Stimulated activated naive CD4-positive, alpha-beta T cell treated with Interleukin-2 at 50 U/mL for 16 hours (primary cell): ENCODE measurements at regions not wholly inside any gene's neighbourhood (a gene's known extent, or its start where the extent isn't known, plus 50 kb on each side); places are given as distances from the start of the nearest gene placed in this dataset.
"Not testable (repeated sequence)": the region's sequence is repeated elsewhere in the genome, so short reads cannot be mapped to it uniquely, and the experiment has no call there.

ENCODE experiments used
- DNase-seq: peaks from one replicate; lab custom pipeline; 2025; lab: John Stamatoyannopoulos, UW

GRCh38 chrX:40411340-40412111 is 169.2 kb upstream of the ATP6AP2 start:
- DNase-seq: no peak

GRCh38 chrX:40410859-40411258 is 169.9 kb upstream of the ATP6AP2 start:
- no peak for DNase-seq

GRCh38 chrX:40406330-40406859 is 174.4 kb upstream of the ATP6AP2 start:
- DNase-seq: no peak

GRCh38 chrX:40405399-40405798 is 175.4 kb upstream of the ATP6AP2 start:
- DNase-seq: no peak

GRCh38 chrX:40403757-40404156 is 177.0 kb upstream of the ATP6AP2 start:
- no peak for DNase-seq

- DNase-seq: no peak
These were observed 177.8 kb upstream of the ATP6AP2 start for GRCh38 chrX:40402831-40403533.

- no peak for DNase-seq
These were observed 185.7 kb upstream of the ATP6AP2 start for GRCh38 chrX:40395102-40395501.

GRCh38 chrX:40394302-40394701 is 186.5 kb upstream of the ATP6AP2 start:
- no peak for DNase-seq

- no peak for DNase-seq
These were observed 188.2 kb upstream of the ATP6AP2 start for GRCh38 chrX:40392599-40392998.

GRCh38 chrX:40391662-40392061 is 189.1 kb upstream of the ATP6AP2 start:
- no peak for DNase-seq

- DNase-seq: no peak
These were observed 191.2 kb upstream of the ATP6AP2 start for GRCh38 chrX:40389555-40389954.

- no peak for DNase-seq
These were observed 192.3 kb upstream of the ATP6AP2 start for GRCh38 chrX:40388441-40388840.

- DNase-seq: not testable (repeated sequence)
These were observed 192.9 kb upstream of the ATP6AP2 start for GRCh38 chrX:40387869-40388268.

GRCh38 chrX:40387311-40387710 is 193.5 kb upstream of the ATP6AP2 start:
- DNase-seq: not testable (repeated sequence)

- no peak for DNase-seq
These were observed 195.1 kb upstream of the ATP6AP2 start for GRCh38 chrX:40385682-40386081.

- no peak for DNase-seq
These were observed 195.5 kb upstream of the ATP6AP2 start for GRCh38 chrX:40385256-40385655.

- no peak for DNase-seq
These were observed 196.8 kb upstream of the ATP6AP2 start for GRCh38 chrX:40383969-40384368.

- DNase-seq: no peak
These were observed 197.4 kb upstream of the ATP6AP2 start for GRCh38 chrX:40383360-40383759.

GRCh38 chrX:40380655-40381488 is 199.9 kb upstream of the ATP6AP2 start:
- no peak for DNase-seq

GRCh38 chrX:40377684-40378083 is 203.1 kb upstream of the ATP6AP2 start:
- DNase-seq: no peak

- no peak for DNase-seq
These were observed 206.3 kb upstream of the ATP6AP2 start for GRCh38 chrX:40374486-40374885.

- no peak for DNase-seq
These were observed 207.1 kb upstream of the ATP6AP2 start for GRCh38 chrX:40373641-40374040.
